Subcutaneous abdominal adipose tissue (tissue), 5 donors: ENCODE measurements at regions not wholly inside any gene's neighbourhood (a gene's known extent, or its start where the extent isn't known, plus 50 kb on each side); places are given as distances from the start of the nearest gene placed in this dataset.
"Not testable (repeated sequence)": the region's sequence is repeated elsewhere in the genome, so short reads cannot be mapped to it uniquely, and the experiment has no call there.

ENCODE experiments used
- H3K27ac ChIP-seq: one replicate; pipeline ENCODE4 v1.7.0; 2013; ENCODE audit warnings: low read depth, mild to moderate bottlenecking, inconsistent platforms, low read length, moderate library complexity
- H3K27me3 ChIP-seq, 5 donors: one replicate each; pipeline ENCODE4 v1.7.0; 2013; ENCODE audit warnings: low read length in 5 of 5, inconsistent platforms in 1 of 5; ENCODE audit not compliant: control insufficient read depth in 5 of 5, insufficient read depth in 4 of 5
- H3K36me3 ChIP-seq, 5 donors: one replicate each; pipeline ENCODE4 v1.7.0; 2013; ENCODE audit warnings: low read length in 5 of 5; ENCODE audit not compliant: control insufficient read depth in 5 of 5, insufficient read depth in 5 of 5
- H3K4me1 ChIP-seq, 5 donors: one replicate each; pipeline ENCODE4 v1.7.0; 2013; ENCODE audit warnings: low read length in 5 of 5, mild to moderate bottlenecking in 3 of 5, moderate library complexity in 1 of 5; ENCODE audit not compliant: control insufficient read depth in 5 of 5, insufficient read depth in 5 of 5
- H3K4me3 ChIP-seq, 5 donors: one replicate each; pipeline ENCODE4 v1.7.0; 2013; ENCODE audit warnings: low read length in 5 of 5, low read depth in 1 of 5
- H3K9ac ChIP-seq, 5 donors: one replicate each; pipeline ENCODE4 v1.7.0; 2013; ENCODE audit warnings: low read length in 5 of 5, mild to moderate bottlenecking in 4 of 5, moderate library complexity in 3 of 5
- H3K9me3 ChIP-seq, 5 donors: one replicate each; pipeline ENCODE4 v1.7.0; 2013; ENCODE audit warnings: low read length in 5 of 5; ENCODE audit not compliant: control insufficient read depth in 5 of 5
- donor health status: healthy.
- donor health status: healthy.
- donor health status: healthy.
- donor health status: healthy.
- donor health status: healthy.

GRCh38 chr5:91584352-91584751 is 201.2 kb upstream of the ARRDC3 start:
- Histone ChIP-seq H3K4me3 (no peak overlapping the region), H3K9me3 (no peaks in the 10 kb centered on the region), H3K27ac (no peak overlapping the region), H3K9ac (no peak overlapping the region), H3K27me3 (no peaks in the 10 kb centered on the region), H3K4me1 (no peaks in the 10 kb centered on the region), H3K36me3 (no peaks in the 10 kb centered on the region)

GRCh38 chr5:91566012-91566411 is 182.9 kb upstream of the ARRDC3 start:
- not testable (repeated sequence) for H3K27ac ChIP-seq, H3K4me1 ChIP-seq, H3K36me3 ChIP-seq, H3K27me3 ChIP-seq, H3K4me3 ChIP-seq, H3K9ac ChIP-seq
- peaks cover 0 to 19% (median 17%) of the 10 kb centered on the region in 5 donors for H3K9me3 ChIP-seq

GRCh38 chr5:91562922-91563321 is 179.8 kb upstream of the ARRDC3 start:
- H3K9me3 ChIP-seq: peaks cover 0 to 19% (median 17%) of the 10 kb centered on the region in 5 donors
- no peaks in the 10 kb centered on the region for H3K4me1 ChIP-seq
- H3K9ac ChIP-seq: no peak overlapping the region
- H3K36me3 ChIP-seq: no peaks in the 10 kb centered on the region
- H3K27me3 ChIP-seq: no peaks in the 10 kb centered on the region
- no peak overlapping the region for H3K27ac ChIP-seq
- H3K4me3 ChIP-seq: no peak overlapping the region

GRCh38 chr5:91541696-91542095 is 158.6 kb upstream of the ARRDC3 start:
- H3K4me3 ChIP-seq: no peak overlapping the region
- H3K27me3 ChIP-seq: no peaks in the 10 kb centered on the region
- no peak overlapping the region for H3K9ac ChIP-seq

GRCh38 chr5:91538179-91538578 is 155.1 kb upstream of the ARRDC3 start:
- Histone ChIP-seq H3K9me3 (peaks cover 0 to 2% (median 0%) of the 10 kb centered on the region in 5 donors), H3K27me3 (no peaks in the 10 kb centered on the region), H3K4me3 (no peak overlapping the region), H3K27ac (no peak overlapping the region), H3K4me1 (no peaks in the 10 kb centered on the region), H3K9ac (no peak overlapping the region), H3K36me3 (no peaks in the 10 kb centered on the region)

More at GRCh38 chr5:91541696-91542095, 158.6 kb upstream of the ARRDC3 start:
- H3K4me1 ChIP-seq: no peaks in the 10 kb centered on the region
- no peak overlapping the region for H3K27ac ChIP-seq
- peaks cover 0 to 2% (median 0%) of the 10 kb centered on the region in 5 donors for H3K9me3 ChIP-seq
- H3K36me3 ChIP-seq: no peaks in the 10 kb centered on the region

- H3K9me3 ChIP-seq: peaks cover 0 to 2% (median 0%) of the 10 kb centered on the region in 5 donors
- H3K27me3 ChIP-seq: no peaks in the 10 kb centered on the region
- H3K4me1 ChIP-seq: no peaks in the 10 kb centered on the region
- no peak overlapping the region for H3K9ac ChIP-seq
- no peak overlapping the region for H3K4me3 ChIP-seq
- no peaks in the 10 kb centered on the region for H3K36me3 ChIP-seq
- H3K27ac ChIP-seq: no peak overlapping the region
These were observed 152.4 kb upstream of the ARRDC3 start for GRCh38 chr5:91535499-91535898.

- H3K9ac ChIP-seq: no peak overlapping the region
- H3K4me1 ChIP-seq: no peaks in the 10 kb centered on the region
- H3K4me3 ChIP-seq: no peak overlapping the region
- H3K36me3 ChIP-seq: no peaks in the 10 kb centered on the region
- H3K27ac ChIP-seq: no peak overlapping the region
- no peaks in the 10 kb centered on the region for H3K27me3 ChIP-seq
- no peaks in the 10 kb centered on the region for H3K9me3 ChIP-seq
These were observed 151.2 kb upstream of the ARRDC3 start for GRCh38 chr5:91534332-91534731.

GRCh38 chr5:91532779-91533178 is 149.7 kb upstream of the ARRDC3 start:
- no peak overlapping the region for H3K4me3 ChIP-seq
- no peaks in the 10 kb centered on the region for H3K9me3 ChIP-seq
- no peaks in the 10 kb centered on the region for H3K36me3 ChIP-seq
- H3K27me3 ChIP-seq: no peaks in the 10 kb centered on the region
- no peaks in the 10 kb centered on the region for H3K4me1 ChIP-seq
- no peak overlapping the region for H3K27ac ChIP-seq
- H3K9ac ChIP-seq: no peak overlapping the region

GRCh38 chr5:91532281-91532680 is 149.2 kb upstream of the ARRDC3 start:
- H3K27ac ChIP-seq: no peak overlapping the region
- no peak overlapping the region for H3K4me3 ChIP-seq
- H3K9ac ChIP-seq: no peak overlapping the region
- no peaks in the 10 kb centered on the region for H3K36me3 ChIP-seq
- H3K9me3 ChIP-seq: no peaks in the 10 kb centered on the region
- no peaks in the 10 kb centered on the region for H3K27me3 ChIP-seq
- no peaks in the 10 kb centered on the region for H3K4me1 ChIP-seq

- Histone ChIP-seq H3K27me3 (no peaks in the 10 kb centered on the region), H3K4me1 (no peaks in the 10 kb centered on the region), H3K27ac (no peak overlapping the region), H3K36me3 (no peaks in the 10 kb centered on the region), H3K9ac (no peak overlapping the region), H3K4me3 (no peak overlapping the region), H3K9me3 (no peaks in the 10 kb centered on the region)
These were observed 145.7 kb upstream of the ARRDC3 start for GRCh38 chr5:91528831-91529230.

GRCh38 chr5:91521785-91522184 is 138.7 kb upstream of the ARRDC3 start:
- no peak overlapping the region for H3K4me3 ChIP-seq
- no peak overlapping the region for H3K27ac ChIP-seq
- no peak overlapping the region for H3K9ac ChIP-seq
- no peaks in the 10 kb centered on the region for H3K9me3 ChIP-seq
- H3K4me1 ChIP-seq: no peaks in the 10 kb centered on the region
- no peaks in the 10 kb centered on the region for H3K36me3 ChIP-seq
- H3K27me3 ChIP-seq: no peaks in the 10 kb centered on the region
